Gastroesophageal sphincter (tissue), 4 donors: ENCODE measurements at regions not wholly inside any gene's neighbourhood (a gene's known extent, or its start where the extent isn't known, plus 50 kb on each side); places are given as distances from the start of the nearest gene placed in this dataset.

Experiments
- ATAC-seq: fragments of 150-250 bp; one replicate; pipeline ENCODE4 v1.9.1; 2016; ENCODE audit warnings: mild to moderate bottlenecking, moderate library complexity
- H3K27ac ChIP-seq, 4 donors: fragments of 200-600 bp; sonication (generic) in 3 of 4; 1 replicate in 3 of 4; 2 replicates in 1 of 4; pipeline ENCODE4 v1.5.1; 2016 to 2019
- H3K27me3 ChIP-seq: fragments of 200-600 bp; sonication (generic); one replicate; pipeline ENCODE4 v1.5.1; 2019
- H3K36me3 ChIP-seq, 2 donors: fragments of 200-600 bp; sonication (generic); one replicate each; pipeline ENCODE4 v1.5.1; 2019; ENCODE audit warnings: control low read depth in 1 of 2
- H3K4me1 ChIP-seq, 3 donors: fragments of 200-600 bp; sonication (generic); 1 replicate in 2 of 3; 2 replicates in 1 of 3; pipeline ENCODE4 v1.5.1; 2016 to 2019; ENCODE audit warnings: control low read depth in 2 of 3
- H3K4me3 ChIP-seq, 2 donors: fragments of 200-600 bp; sonication (generic); one replicate each; pipeline ENCODE4 v1.5.1; 2019; ENCODE audit warnings: mild to moderate bottlenecking in 1 of 2, moderate library complexity in 1 of 2
- H3K9me3 ChIP-seq, 3 donors: fragments of 200-600 bp; sonication (generic); one replicate each; pipeline ENCODE4 v1.5.1; 2017 to 2019; ENCODE audit warnings: control low read depth in 2 of 3
- EP300 ChIP-seq: sonication (generic); formaldehyde crosslinking; IDR thresholded peaks from one replicate; pipeline ENCODE4 v1.6.1; 2017; ENCODE audit warnings: antibody characterized with exemption, mild to moderate bottlenecking
- POLR2A ChIP-seq, 2 donors: fragments of 450-650 bp; IDR thresholded peaks; one replicate each; pipeline ENCODE4 v1.6.1; 2017; ENCODE audit warnings: antibody characterized with exemption in 2 of 2, mild to moderate bottlenecking in 2 of 2, moderate library complexity in 1 of 2
- POLR2AphosphoS5 ChIP-seq: sonication (generic); formaldehyde crosslinking; IDR thresholded peaks from one replicate; pipeline ENCODE4 v1.6.1; 2017; ENCODE audit warnings: antibody characterized with exemption
- WGBS, 2 donors: methylation state at CpG; one replicate each; pipeline ENCODE4 v1.1.5; 2018; ENCODE audit warnings: low coverage in 1 of 2; 5-methylcytosine and 5-hydroxymethylcytosine counted together
- TF ChIP-seq, protein P1 (sequence below), 4 experiments: fragments of 200-600 bp in 2 of 4; fragments of 450-650 bp in 2 of 4; sonication (generic) in 1 of 4; IDR thresholded peaks; one replicate each; pipeline ENCODE4 v1.5.1; 2017 to 2019; ENCODE audit warnings: antibody characterized with exemption in 4 of 4, mild to moderate bottlenecking in 2 of 4, moderate library complexity in 2 of 4

DNA sequence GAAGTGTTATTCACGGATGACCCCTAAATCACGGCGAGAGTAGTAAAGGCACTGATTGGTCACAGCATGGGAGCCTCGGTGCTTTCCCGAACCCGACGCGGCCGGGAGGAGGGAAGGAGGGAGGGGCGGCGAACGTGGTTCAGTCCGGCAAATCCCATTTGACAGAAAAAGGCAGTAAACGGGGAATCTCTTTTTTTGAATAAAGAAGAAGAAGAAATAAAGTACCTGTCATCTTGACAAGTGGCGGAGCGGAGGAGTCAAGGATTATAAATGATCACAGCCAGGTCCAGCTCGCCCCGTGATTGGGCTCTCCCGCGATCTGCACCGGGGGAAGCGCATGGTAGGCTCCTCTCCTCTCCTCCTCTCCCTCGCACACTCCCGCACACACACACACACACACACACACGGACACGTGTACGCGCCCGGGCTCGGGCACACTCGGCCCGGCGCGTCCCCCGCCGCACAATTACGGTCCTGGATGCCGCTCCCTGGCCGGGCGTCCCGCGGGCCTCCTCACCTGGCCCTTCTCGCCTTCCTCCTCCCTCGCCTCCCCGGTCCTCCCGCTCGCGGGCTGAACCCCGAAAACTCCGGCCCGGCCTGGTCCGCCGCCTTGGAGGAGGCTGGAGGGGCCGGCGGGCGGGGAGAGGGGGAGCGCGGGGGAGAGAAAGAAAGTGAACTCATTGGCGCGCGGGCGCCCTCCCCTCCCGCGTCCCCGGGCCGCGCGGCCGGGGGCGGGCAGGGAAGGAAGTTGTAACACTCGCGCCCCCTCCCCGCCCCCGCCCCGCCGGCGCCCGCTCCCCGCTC is 99.2 kb upstream of the TENM3 start:
- Histone ChIP-seq H3K36me3 (no peaks in the 10 kb centered on the region), H3K27ac (peak overlapping the region in 3 of 4 donors; percentile 66 to 87 (median 75)), H3K4me1 (peaks cover 0 to 37% (median 3%) of the 10 kb centered on the region in 3 donors), H3K27me3 (peaks cover 73% of the 10 kb centered on the region), H3K4me3 (peak overlapping the region; percentile 74 to 75), H3K9me3 (no peaks in the 10 kb centered on the region)
- TF ChIP-seq POLR2A (IDR thresholded peaks at IDR 0.05) (no peak), POLR2AphosphoS5 (no peak), EP300 (no peak)
- TF ChIP-seq, protein P1, sequence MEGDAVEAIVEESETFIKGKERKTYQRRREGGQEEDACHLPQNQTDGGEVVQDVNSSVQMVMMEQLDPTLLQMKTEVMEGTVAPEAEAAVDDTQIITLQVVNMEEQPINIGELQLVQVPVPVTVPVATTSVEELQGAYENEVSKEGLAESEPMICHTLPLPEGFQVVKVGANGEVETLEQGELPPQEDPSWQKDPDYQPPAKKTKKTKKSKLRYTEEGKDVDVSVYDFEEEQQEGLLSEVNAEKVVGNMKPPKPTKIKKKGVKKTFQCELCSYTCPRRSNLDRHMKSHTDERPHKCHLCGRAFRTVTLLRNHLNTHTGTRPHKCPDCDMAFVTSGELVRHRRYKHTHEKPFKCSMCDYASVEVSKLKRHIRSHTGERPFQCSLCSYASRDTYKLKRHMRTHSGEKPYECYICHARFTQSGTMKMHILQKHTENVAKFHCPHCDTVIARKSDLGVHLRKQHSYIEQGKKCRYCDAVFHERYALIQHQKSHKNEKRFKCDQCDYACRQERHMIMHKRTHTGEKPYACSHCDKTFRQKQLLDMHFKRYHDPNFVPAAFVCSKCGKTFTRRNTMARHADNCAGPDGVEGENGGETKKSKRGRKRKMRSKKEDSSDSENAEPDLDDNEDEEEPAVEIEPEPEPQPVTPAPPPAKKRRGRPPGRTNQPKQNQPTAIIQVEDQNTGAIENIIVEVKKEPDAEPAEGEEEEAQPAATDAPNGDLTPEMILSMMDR (IDR thresholded peaks at IDR 0.05): no peak
- peak; percentile 65 for ATAC-seq
- WGBS, 2 donors: 0 to 1% methylated on average over 1 to 39 of the region's 79 CpGs

DNA sequence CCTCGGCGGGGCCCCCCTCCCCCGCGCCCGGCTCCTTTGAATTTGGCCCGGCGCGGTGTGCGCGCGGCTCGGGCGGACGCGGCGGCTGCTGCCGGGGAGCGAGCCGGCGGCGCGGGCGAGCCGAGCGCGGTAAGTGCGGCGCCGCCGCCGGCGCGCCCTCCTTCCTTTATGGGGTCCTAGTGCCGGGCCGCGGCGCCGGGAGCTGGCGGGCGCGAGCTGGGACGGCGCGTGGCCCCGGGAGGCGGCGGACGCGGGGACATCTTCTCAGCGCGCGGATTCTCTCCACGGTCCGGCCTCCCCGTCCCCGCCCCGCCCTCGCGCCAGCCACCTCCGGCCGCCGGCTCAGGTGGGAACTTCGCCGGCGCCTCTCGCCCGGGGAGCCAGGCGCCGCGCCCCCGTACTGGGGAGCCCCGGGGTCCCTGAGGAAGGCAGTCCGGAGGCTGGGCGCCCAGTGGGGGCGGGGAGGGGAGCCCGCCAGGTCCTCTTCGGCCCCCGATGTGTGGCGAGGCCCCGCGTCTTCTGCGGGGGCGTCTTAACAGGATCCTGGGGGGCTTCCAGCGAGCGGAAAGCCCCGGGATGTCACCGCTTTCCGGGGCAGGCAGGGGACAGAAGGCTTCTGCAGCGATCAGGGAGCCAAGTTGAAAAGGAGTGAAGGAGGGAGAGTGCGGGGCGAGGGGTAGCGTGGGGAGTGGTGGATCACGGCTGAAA is 98.4 kb upstream of the TENM3 start:
- Histone ChIP-seq H3K36me3 (no peaks in the 10 kb centered on the region), H3K27ac (peak overlapping the region in 3 of 4 donors; percentile 66 to 87 (median 75)), H3K27me3 (peaks cover 73% of the 10 kb centered on the region), H3K4me3 (peak overlapping the region; percentile 74 to 75), H3K4me1 (peaks cover 0 to 33% (median 3%) of the 10 kb centered on the region in 3 donors), H3K9me3 (no peaks in the 10 kb centered on the region)
- TF ChIP-seq, protein P1 (IDR thresholded peaks at IDR 0.05): no peak
- TF ChIP-seq EP300 (no peak), POLR2AphosphoS5 (no peak), POLR2A (IDR thresholded peaks at IDR 0.05) (no peak)
- 0% methylated on average over 5 of the region's 93 CpGs; no CpG with 5 or more reads in 1 of the 2 donors for WGBS, 2 donors
- peak; percentile 33 for ATAC-seq

DNA sequence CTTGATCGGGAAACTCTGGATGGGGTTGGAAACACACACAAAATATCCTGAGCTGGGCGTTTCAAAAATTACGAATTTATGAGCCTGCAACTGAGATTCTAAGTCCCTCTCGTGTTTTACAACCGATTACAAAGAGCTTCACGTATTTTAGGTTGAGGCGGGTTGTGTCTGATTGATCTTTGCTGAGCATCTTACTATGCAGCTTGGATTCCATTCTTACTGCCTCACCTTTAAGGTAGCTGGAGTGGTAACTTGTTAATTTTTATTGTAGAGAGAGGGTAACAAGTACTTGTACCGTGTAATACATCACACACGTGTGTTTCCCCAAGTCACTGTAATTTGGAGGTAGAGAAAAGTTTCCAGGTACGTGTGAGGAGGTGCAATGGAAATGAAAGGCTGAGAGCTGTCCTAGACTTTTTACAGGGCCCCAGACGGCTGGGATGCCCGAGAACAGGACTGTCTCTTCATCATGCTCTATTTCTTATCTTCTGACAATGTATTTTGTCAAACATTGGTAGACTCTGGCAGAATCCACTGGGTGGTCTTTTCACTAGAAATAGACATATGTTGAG is 97.8 kb upstream of the TENM3 start:
- Histone ChIP-seq H3K36me3 (no peaks in the 10 kb centered on the region), H3K4me3 (peak overlapping the region; percentile 74 to 75), H3K4me1 (peaks cover 0 to 29% (median 3%) of the 10 kb centered on the region in 3 donors), H3K27ac (peak overlapping the region in 2 of 4 donors; percentile 75 to 87), H3K9me3 (no peaks in the 10 kb centered on the region), H3K27me3 (peaks cover 73% of the 10 kb centered on the region)
- no peak for TF ChIP-seq POLR2AphosphoS5
- TF ChIP-seq EP300: no peak
- TF ChIP-seq, protein P1 (IDR thresholded peaks at IDR 0.05): no peak
- TF ChIP-seq POLR2A (IDR thresholded peaks at IDR 0.05): no peak
- no peak for ATAC-seq
- 20 to 37% methylated on average over 11 to 12 of the region's 12 CpGs for WGBS, 2 donors

DNA sequence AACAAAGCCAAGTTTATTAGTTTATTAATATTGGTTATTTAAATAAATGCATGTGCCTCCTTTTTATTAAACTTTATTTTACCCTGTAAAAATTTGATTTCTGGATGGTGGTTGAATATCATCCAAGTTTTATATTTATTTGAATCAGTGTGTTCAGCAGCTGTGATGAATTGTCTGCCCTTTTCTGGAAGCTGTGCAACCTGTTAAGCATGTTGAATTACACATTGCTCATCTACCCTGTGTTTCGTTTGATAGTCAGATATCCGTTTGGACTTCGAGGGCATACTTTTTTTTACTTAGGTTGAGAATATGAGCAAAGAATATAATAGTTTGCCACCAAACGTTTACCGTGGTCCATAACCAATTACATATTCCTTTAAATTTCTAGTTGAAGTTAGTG is 95.8 kb upstream of the TENM3 start:
- WGBS, 2 donors: 69 to 70% methylated on average over 5 of the region's 5 CpGs
- no peaks in the 10 kb centered on the region for H3K36me3 ChIP-seq
- TF ChIP-seq EP300: no peak
- TF ChIP-seq, protein P1 (IDR thresholded peaks at IDR 0.05): no peak
- TF ChIP-seq POLR2A (IDR thresholded peaks at IDR 0.05): no peak
- no peak for TF ChIP-seq POLR2AphosphoS5
- peaks cover 0 to 28% (median 3%) of the 10 kb centered on the region in 3 donors for H3K4me1 ChIP-seq
- peaks cover 61% of the 10 kb centered on the region for H3K27me3 ChIP-seq
- H3K27ac ChIP-seq: no peak overlapping the region
- no peaks in the 10 kb centered on the region for H3K9me3 ChIP-seq
- ATAC-seq: no peak
- H3K4me3 ChIP-seq: no peak overlapping the region
